LNCAP (cell line): ENCODE measurements at regions not wholly inside any gene's neighbourhood (a gene's known extent, or its start where the extent isn't known, plus 50 kb on each side); places are given as distances from the start of the nearest gene placed in this dataset.

ENCODE experiments used
- CTCF ChIP-seq: fragments of 450-650 bp; IDR thresholded peaks from 2 replicates; pipeline ENCODE4 v1.5.1; 2017; ENCODE audit warnings: mild to moderate bottlenecking

GRCh38 chr3:59163953-59164352 lies 114.1 kb upstream of the CFAP20DC start:
- no peak for TF ChIP-seq CTCF

GRCh38 chr3:59161048-59161447 lies 111.2 kb upstream of the CFAP20DC start:
- TF ChIP-seq CTCF, result no peak

- TF ChIP-seq CTCF, result no peak
These were observed 110.4 kb upstream of the CFAP20DC start for GRCh38 chr3:59160133-59160746.

- TF ChIP-seq CTCF, result no peak
These were observed 103.8 kb upstream of the CFAP20DC start for GRCh38 chr3:59153648-59154047.

- no peak for TF ChIP-seq CTCF
These were observed 103.1 kb upstream of the CFAP20DC start for GRCh38 chr3:59152943-59153342.

GRCh38 chr3:59150039-59150438 lies 100.2 kb upstream of the CFAP20DC start:
- TF ChIP-seq CTCF, result no peak

- no peak for TF ChIP-seq CTCF
These were observed 99.3 kb upstream of the CFAP20DC start for GRCh38 chr3:59149166-59149565.

- TF ChIP-seq CTCF, result no peak
These were observed 93.6 kb upstream of the CFAP20DC start for GRCh38 chr3:59143447-59143846.
